Adrenal gland (tissue), 5 donors: ENCODE measurements at regions not wholly inside any gene's neighbourhood (a gene's known extent, or its start where the extent isn't known, plus 50 kb on each side); places are given as distances from the start of the nearest gene placed in this dataset.

Source experiments
- POLR2A ChIP-seq, 2 donors: fragments of 450-650 bp; IDR thresholded peaks; one replicate each; pipeline ENCODE4 v1.6.1; 2017; ENCODE audit warnings: antibody characterized with exemption in 2 of 2, mild to moderate bottlenecking in 2 of 2, moderate library complexity in 1 of 2
- TF ChIP-seq, protein P1 (sequence below), 6 experiments: fragments of 450-650 bp in 4 of 6; fragments of 200-600 bp in 2 of 6; sonication (generic) in 1 of 6; IDR thresholded peaks; 1 replicate in 5 of 6; 2 replicates in 1 of 6; pipeline versions ENCODE4 v1.5.1 to v1.8.0; 2016 to 2021; ENCODE audit warnings: antibody characterized with exemption in 6 of 6, mild to moderate bottlenecking in 2 of 6, moderate library complexity in 1 of 6
- donor health status: DM: no; HTN: no; CAD: no.

DNA sequence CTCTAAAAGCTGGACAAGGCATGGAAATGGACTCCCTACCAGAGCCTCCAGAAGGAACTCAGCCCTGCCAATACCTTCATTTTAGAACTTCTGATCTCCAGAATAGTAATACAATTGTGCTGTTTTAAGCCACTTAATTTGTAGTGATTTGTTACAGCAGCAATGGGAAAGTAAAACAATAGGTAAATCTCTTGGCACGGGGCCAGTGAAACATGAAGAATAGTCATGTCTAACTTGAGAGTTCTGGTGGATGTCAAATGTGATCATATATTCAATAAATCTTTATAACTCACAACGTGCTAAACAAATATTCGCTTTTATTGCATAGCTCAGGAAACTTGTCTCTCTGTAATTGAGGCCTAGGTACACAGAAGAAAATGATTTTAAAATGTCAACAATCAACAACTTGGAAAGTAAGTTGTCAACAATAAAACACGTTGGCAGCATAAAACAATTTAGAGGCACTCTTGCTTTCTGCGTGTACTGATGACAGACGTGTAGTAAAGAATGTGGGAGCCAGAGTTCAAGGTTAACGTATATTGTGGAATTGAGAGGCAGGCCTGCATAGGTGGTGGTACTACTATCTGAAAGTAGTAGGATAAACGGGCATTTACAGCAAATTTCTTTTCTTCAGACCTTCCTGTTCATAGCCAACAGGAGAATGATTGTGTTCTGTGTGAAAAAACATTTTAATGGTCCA, 140.5 kb upstream of the OPRM1 start:
- TF ChIP-seq, protein P1, sequence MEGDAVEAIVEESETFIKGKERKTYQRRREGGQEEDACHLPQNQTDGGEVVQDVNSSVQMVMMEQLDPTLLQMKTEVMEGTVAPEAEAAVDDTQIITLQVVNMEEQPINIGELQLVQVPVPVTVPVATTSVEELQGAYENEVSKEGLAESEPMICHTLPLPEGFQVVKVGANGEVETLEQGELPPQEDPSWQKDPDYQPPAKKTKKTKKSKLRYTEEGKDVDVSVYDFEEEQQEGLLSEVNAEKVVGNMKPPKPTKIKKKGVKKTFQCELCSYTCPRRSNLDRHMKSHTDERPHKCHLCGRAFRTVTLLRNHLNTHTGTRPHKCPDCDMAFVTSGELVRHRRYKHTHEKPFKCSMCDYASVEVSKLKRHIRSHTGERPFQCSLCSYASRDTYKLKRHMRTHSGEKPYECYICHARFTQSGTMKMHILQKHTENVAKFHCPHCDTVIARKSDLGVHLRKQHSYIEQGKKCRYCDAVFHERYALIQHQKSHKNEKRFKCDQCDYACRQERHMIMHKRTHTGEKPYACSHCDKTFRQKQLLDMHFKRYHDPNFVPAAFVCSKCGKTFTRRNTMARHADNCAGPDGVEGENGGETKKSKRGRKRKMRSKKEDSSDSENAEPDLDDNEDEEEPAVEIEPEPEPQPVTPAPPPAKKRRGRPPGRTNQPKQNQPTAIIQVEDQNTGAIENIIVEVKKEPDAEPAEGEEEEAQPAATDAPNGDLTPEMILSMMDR (IDR thresholded peaks at IDR 0.05), result no peak
- no peak for TF ChIP-seq POLR2A (IDR thresholded peaks at IDR 0.05)
